GM21423 (cell line): ENCODE measurements at regions not wholly inside any gene's neighbourhood (a gene's known extent, or its start where the extent isn't known, plus 50 kb on each side); places are given as distances from the start of the nearest gene placed in this dataset.
A peak's percentile ranks its signal among the peaks of the same experiment; 100 is the strongest.
"Not testable (repeated sequence)": the region's sequence is repeated elsewhere in the genome, so short reads cannot be mapped to it uniquely, and the experiment has no call there.

Experiments used
- ATAC-seq: cut with Tn5 transposase; IDR thresholded peaks from one replicate; pipeline ENCODE4 v1.9.1; 2021; ENCODE audit warnings: mild to moderate bottlenecking, moderate library complexity; ENCODE audit not compliant: unreplicated experiment

GRCh38 chr1:101185421-101185820 is 51.4 kb upstream of the S1PR1 start:
- ATAC-seq, result no peak

- no peak for ATAC-seq
Measured at GRCh38 chr1:101183388-101183699, 53.5 kb upstream of the S1PR1 start.

GRCh38 chr1:101182627-101183387 is 54.0 kb upstream of the S1PR1 start:
- ATAC-seq, result no peak

- no peak for ATAC-seq
Measured at GRCh38 chr1:101181930-101182329, 54.9 kb upstream of the S1PR1 start.

DNA sequence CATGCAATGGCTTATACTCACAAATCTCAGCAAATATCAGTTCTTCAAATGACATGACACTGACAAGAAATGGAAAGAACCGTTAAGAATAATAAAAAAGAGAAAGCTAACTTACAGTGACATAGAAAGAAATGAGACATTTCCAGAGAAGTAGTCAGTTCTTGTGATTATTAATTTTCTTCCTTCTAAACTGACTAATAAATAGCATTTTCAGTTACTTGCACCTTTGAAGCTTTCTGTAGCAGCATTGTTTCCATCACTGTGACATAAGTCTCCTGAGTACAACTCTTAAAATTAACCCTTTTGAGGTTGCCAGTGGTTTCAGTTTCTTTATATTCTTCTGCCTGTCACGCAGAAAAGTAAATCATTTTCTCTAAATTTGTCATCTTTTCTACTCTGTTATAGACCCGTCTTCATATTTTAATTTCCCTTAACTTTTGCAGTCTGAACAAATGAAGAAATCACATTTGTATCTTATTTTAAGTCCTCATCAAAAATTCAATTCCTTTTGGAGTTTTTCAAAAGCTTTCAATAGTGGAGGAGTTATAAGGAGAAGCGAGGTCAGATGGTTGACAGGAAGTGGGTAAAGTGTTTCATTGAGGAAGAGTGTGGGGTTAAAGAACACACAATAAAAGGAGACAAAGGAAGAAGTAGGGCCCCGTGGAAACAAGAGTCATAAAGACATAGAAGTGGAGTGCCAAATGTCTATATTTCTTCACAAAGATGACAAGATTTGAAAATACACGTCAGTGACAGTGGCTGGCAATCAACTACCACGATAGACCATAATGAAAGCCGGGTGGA is 57.9 kb upstream of the S1PR1 start:
- peak; percentile 89 for ATAC-seq

DNA sequence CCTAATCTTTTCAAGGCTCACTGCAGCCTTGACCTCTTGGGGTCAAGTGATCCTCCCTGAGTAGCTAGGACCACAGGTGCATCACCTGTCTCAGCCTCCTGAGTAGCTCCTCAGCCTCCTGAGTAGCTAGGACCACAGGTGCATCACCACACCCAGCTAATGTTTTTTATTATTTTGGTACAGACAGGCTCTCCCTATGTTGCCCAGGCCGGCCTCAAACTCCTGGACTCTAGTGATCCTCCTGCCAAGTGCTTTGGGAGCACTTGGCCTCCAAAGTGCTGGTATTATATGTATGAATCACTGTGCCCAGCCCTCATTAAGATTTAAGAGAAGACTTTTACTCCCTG is 58.5 kb upstream of the S1PR1 start:
- ATAC-seq, result no peak

GRCh38 chr1:101175886-101176285 is 60.9 kb upstream of the S1PR1 start:
- ATAC-seq, result no peak

DNA sequence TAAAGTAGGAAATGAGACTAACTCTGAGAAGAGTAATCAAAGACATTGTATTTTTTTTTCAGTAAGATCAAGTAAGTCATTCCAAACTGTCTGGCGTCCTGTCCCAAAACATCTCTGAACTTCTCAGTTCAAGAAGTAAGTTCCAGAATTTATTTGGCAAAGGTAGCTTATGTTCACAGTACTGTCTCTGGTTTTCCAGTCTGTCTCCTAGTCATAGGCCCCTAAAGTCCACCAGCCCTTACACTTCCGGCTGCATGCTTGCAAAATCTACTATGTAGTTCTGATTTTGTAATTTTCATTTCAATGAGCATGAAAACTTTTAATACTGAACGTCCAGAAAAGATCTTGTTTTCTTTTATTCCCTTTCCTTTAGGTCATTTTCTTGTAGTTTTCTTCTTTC is 61.4 kb upstream of the S1PR1 start:
- ATAC-seq, result no peak

DNA sequence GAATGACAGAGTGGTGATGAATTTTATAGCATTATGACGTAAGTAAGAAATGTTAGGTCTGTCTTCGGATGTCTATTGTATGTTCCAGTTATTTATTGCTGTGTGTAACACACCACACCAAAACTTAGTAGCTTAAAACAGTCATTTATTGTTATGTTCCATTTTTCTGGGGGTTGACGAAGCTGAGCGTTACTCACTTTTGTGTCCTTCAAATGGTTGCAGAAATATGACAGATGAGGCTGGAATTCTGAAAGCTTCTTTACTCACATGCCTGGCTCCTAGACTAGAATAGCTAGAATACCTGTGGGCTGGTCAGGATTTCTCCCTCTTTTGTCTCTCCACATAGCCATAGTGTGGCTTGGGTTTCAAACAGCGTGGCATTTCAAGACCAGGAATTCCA is 62.1 kb upstream of the S1PR1 start:
- no peak for ATAC-seq

- not testable (repeated sequence) for ATAC-seq
Measured at GRCh38 chr1:101174298-101174697, 62.5 kb upstream of the S1PR1 start.

DNA sequence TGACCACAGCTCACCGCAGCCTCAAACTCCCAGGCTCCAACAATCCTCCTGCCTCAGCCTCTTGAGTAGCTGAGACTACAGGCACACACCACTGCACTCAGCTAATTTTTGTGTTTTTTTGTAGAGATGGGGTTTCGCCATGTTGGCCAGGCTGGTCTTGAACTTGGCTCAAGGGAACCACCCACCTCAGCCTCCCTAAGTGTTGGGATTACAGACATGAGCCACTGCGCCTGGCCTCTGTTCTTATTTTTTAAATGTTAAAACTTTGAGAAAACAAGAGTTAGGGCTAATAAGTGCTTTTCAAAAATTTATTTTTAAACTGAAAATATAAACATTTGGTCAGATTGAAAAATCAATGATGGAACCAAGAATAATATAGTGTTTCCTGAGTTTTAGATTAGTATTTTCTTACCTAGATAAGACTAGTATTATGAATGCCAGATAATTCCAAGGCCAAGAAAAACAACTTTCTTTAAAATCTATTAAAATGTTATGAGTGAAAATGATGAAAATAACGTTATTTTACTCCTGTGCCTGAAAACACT is 66.2 kb upstream of the S1PR1 start:
- ATAC-seq, result no peak

- ATAC-seq, result no peak
Measured at GRCh38 chr1:101167891-101168290, 68.9 kb upstream of the S1PR1 start.

DNA sequence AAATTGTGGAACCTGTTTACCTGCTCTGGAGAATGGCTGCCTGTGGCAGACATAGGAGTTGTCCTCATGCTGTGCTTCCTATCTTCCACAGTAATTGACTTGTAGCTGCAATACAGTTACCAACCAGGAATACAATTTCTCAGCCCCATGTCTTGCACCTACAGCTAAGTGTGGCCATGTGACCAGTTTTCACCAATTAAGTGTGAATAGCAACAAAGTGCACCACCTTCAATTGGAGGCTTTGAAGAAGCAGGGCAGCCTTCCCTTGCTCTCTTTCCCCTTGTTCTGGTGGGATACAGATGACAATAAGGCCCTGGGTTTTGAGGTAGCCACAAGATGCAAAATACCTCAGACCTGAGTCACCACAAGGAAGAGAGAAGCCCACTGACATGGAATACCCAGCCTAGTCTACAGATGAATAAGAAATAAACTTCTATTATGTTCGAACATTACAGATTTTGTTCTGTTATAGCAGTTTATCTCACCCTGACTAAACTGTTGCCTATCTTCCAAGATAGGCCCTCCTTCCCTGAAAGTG is 70.2 kb upstream of the S1PR1 start:
- ATAC-seq, result no peak

- no peak for ATAC-seq
Measured at GRCh38 chr1:101165954-101166353, 70.9 kb upstream of the S1PR1 start.

DNA sequence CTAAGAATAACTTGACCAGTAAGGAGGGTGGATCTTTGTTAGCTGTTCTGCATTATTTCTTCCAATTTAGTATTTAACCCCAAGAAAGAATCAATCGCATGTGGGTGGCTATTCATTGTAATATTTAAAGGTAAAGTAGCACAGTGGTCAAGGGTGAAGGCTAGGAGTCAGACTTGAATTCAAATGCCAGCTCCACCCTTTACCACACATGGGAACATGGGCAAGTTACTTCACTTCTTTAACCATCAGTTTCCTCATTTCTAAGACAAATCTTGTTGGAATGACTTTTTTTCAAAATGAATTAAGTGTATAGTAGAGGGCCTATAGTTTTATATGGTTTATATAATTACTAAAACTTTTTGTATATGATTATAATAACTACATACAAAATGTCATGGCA is 71.3 kb upstream of the S1PR1 start:
- no peak for ATAC-seq

- ATAC-seq, result no peak
Measured at GRCh38 chr1:101164776-101165175, 72.0 kb upstream of the S1PR1 start.

GRCh38 chr1:101162736-101163735 is 73.8 kb upstream of the S1PR1 start:
- no peak for ATAC-seq

- ATAC-seq, result no peak
Measured at GRCh38 chr1:101162300-101162699, 74.5 kb upstream of the S1PR1 start.

DNA sequence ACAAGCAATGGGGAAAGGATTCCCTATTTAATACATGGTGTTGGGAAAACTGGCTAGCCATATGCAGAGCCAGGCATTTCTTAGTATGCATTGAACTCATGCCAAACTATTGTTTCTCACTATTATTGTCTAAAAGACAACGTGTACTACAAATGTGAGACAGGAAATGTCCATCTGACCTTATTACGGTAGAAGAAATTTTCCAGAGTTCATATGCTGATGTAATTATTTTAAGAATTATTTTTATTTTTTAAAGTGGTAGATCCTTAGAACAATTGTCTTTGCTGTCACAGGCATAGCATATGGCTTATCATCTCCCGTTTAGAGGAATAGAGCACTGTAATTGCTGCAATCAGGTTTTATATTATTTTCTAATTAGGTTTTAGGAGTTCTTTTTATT is 75.2 kb upstream of the S1PR1 start:
- no peak for ATAC-seq

- ATAC-seq, result peak; percentile 52
Measured at GRCh38 chr1:101158424-101158823, 78.4 kb upstream of the S1PR1 start.

- no peak for ATAC-seq
Measured at GRCh38 chr1:101154547-101154946, 82.3 kb upstream of the S1PR1 start.
